Stimulated activated CD8-positive, alpha-beta memory T cell treated with anti-CD3 and anti-CD28 coated beads, Interleukin-2, amount 100 ng/mL, for 48 hours (primary cell): ENCODE measurements at regions not wholly inside any gene's neighbourhood (a gene's known extent, or its start where the extent isn't known, plus 50 kb on each side); places are given as distances from the start of the nearest gene placed in this dataset.
"Not testable (repeated sequence)": the region's sequence is repeated elsewhere in the genome, so short reads cannot be mapped to it uniquely, and the experiment has no call there.

Source experiments
- DNase-seq, 2 donors: peaks; one replicate each; pipeline ENCODE4 v3.0.0-alpha.2; 2020; ENCODE audit warnings: low read depth in 2 of 2

GRCh38 chr2:89863209-89863608 lies 1171.7 kb downstream of the RPIA start:
- DNase-seq = not testable (repeated sequence)

- DNase-seq = not testable (repeated sequence)
Observed at GRCh38 chr2:89874810-89875595, 1183.5 kb downstream of the RPIA start.

- DNase-seq = not testable (repeated sequence)
Observed at GRCh38 chr2:89876445-89876844, 1185.0 kb downstream of the RPIA start.

GRCh38 chr2:89876878-89877277 lies 1185.4 kb downstream of the RPIA start:
- not testable (repeated sequence) for DNase-seq

GRCh38 chr2:89882880-89883279 lies 1191.4 kb downstream of the RPIA start:
- not testable (repeated sequence) for DNase-seq

- DNase-seq = not testable (repeated sequence)
Observed at GRCh38 chr2:89883624-89884023, 1192.2 kb downstream of the RPIA start.

GRCh38 chr2:89885071-89885470 lies 1193.6 kb downstream of the RPIA start:
- not testable (repeated sequence) for DNase-seq

- DNase-seq = not testable (repeated sequence)
Observed at GRCh38 chr2:89888693-89889092, 1197.2 kb downstream of the RPIA start.

- DNase-seq = not testable (repeated sequence)
Observed at GRCh38 chr2:89890185-89890773, 1198.8 kb downstream of the RPIA start.

GRCh38 chr2:89894988-89895387 lies 1203.5 kb downstream of the RPIA start:
- not testable (repeated sequence) for DNase-seq

GRCh38 chr2:89895629-89896028 lies 1204.2 kb downstream of the RPIA start:
- DNase-seq = not testable (repeated sequence)

GRCh38 chr2:89927018-89927417 lies 1235.5 kb downstream of the RPIA start:
- not testable (repeated sequence) for DNase-seq

- DNase-seq = not testable (repeated sequence)
Observed at GRCh38 chr2:89935436-89935835, 1244.0 kb downstream of the RPIA start.

GRCh38 chr2:89936011-89936410 lies 1244.5 kb downstream of the RPIA start:
- not testable (repeated sequence) for DNase-seq

GRCh38 chr2:89936559-89936958 lies 1245.1 kb downstream of the RPIA start:
- not testable (repeated sequence) for DNase-seq

GRCh38 chr2:89938756-89939155 lies 1247.3 kb downstream of the RPIA start:
- DNase-seq = not testable (repeated sequence)

GRCh38 chr2:89944267-89944666 lies 1252.8 kb downstream of the RPIA start:
- DNase-seq = not testable (repeated sequence)

- DNase-seq = not testable (repeated sequence)
Observed at GRCh38 chr2:89945004-89945616, 1253.6 kb downstream of the RPIA start.

- not testable (repeated sequence) for DNase-seq
Observed at GRCh38 chr2:89947208-89947815, 1255.8 kb downstream of the RPIA start.

GRCh38 chr2:89948102-89948501 lies 1256.6 kb downstream of the RPIA start:
- DNase-seq = not testable (repeated sequence)

- DNase-seq = not testable (repeated sequence)
Observed at GRCh38 chr2:89950807-89951206, 1259.3 kb downstream of the RPIA start.

GRCh38 chr2:89957236-89957635 lies 1265.8 kb downstream of the RPIA start:
- DNase-seq = not testable (repeated sequence)
